ENCODE measurements at regions not wholly inside any gene's neighbourhood (a gene's known extent, or its start where the extent isn't known, plus 50 kb on each side); places are given as distances from the start of the nearest gene placed in this dataset.

- TF ChIP-seq TAF1 (IDR thresholded peaks at IDR 0.05; ENCODE audit: low read depth) = no peak
- TF ChIP-seq MAX (IDR thresholded peaks at IDR 0.05) = no peak
- TF ChIP-seq REST (IDR thresholded peaks at IDR 0.05; ENCODE audit: low read depth) = no peak
- no peak for TF ChIP-seq USF1 (IDR thresholded peaks at IDR 0.05)
- TF ChIP-seq TCF12 (IDR thresholded peaks at IDR 0.05; ENCODE audit: low read depth) = no peak
- TF ChIP-seq CREB1 (IDR thresholded peaks at IDR 0.05; ENCODE audit: low read depth) = no peak
Measured at GRCh38 chr10:45058580-45058979, 57.9 kb downstream of the ZNF22 start.

GRCh38 chr10:45058992-45059561 lies 58.4 kb downstream of the ZNF22 start:
- TF ChIP-seq REST (IDR thresholded peaks at IDR 0.05; ENCODE audit: low read depth) (no peak), YY1 (IDR thresholded peaks at IDR 0.05; ENCODE audit: low read depth) (no peak), FOXM1 (IDR thresholded peaks at IDR 0.05; ENCODE audit: borderline replicate concordance, low read depth) (no peak), MAX (IDR thresholded peaks at IDR 0.05) (no peak), NFIC (IDR thresholded peaks at IDR 0.05) (no peak), EP300 (IDR thresholded peaks at IDR 0.05; ENCODE audit: borderline replicate concordance) (no peak), EGR1 (IDR thresholded peaks at IDR 0.05) (no peak), CEBPB (IDR thresholded peaks at IDR 0.05) (no peak), ZBTB7A (IDR thresholded peaks at IDR 0.05; ENCODE audit: low read depth) (no peak), TEAD4 (IDR thresholded peaks at IDR 0.05) (no peak)

GRCh38 chr10:45059632-45060031 lies 58.9 kb downstream of the ZNF22 start:
- no peak for TF ChIP-seq TCF12 (IDR thresholded peaks at IDR 0.05; ENCODE audit: low read depth)
- TF ChIP-seq CEBPB (IDR thresholded peaks at IDR 0.05) = no peak
- no peak for TF ChIP-seq NFIC (IDR thresholded peaks at IDR 0.05)

DNA sequence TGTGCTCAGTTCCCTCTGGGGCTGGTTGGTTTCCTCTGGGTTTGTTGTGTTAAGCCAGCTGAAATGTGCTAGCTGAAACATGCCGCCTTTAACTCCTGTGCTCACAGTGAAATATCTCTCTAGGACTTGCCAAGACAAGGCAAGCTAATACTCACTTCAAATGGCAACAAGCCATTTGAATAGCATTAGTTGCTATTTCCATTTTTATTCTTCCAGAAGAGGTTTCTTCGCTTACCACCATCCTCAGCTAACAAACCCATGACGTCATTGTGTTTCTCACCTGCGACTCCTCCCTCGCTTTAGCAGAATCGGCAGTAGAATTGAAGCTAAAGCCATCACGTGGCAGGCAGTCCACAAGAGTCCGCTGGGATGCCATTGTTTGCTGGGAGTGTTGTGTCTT lies 61.3 kb downstream of the ZNF22 start:
- TF ChIP-seq MAX (IDR thresholded peaks at IDR 0.05) (no peak), NFIC (IDR thresholded peaks at IDR 0.05) (no peak), ZBTB7A (IDR thresholded peaks at IDR 0.05; ENCODE audit: low read depth) (no peak), TEAD4 (IDR thresholded peaks at IDR 0.05) (no peak), RAD21 (IDR thresholded peaks at IDR 0.05; ENCODE audit: low read depth) (no peak), FOXM1 (IDR thresholded peaks at IDR 0.05; ENCODE audit: borderline replicate concordance, low read depth) (no peak), TAF1 (IDR thresholded peaks at IDR 0.05; ENCODE audit: low read depth) (no peak), YY1 (IDR thresholded peaks at IDR 0.05; ENCODE audit: low read depth) (no peak), CREB1 (IDR thresholded peaks at IDR 0.05; ENCODE audit: low read depth) (no peak)

DNA sequence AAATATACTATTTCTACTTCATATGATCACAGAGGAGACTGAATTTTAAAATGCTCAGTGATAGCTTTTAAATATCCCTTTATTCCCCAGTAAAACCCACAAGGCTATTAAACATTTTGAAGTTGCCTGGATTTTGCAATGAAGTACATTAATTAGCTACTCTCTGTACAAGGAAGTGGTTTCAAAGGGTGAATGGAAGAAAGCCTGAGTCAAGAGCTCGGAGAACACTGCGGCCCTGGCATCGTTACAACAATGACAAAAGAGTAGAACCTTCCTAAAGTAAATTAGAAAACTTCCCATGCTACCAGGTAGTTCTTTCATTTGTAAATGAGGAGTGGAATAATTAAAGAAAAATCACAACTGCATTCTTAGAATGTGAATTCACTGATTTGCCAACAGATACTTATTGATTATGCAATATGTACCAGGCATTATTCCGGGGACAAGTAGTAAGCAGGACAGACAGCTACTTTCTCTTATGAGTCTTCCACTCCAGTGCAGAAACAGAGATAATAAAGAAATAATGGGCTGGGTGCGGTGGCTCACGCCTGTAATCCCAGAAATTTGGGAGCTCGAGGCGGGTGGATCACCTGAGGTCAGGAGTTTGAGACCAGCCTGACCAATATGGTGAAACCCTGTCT lies 63.0 kb downstream of the ZNF22 start:
- TF ChIP-seq ZBTB7A (IDR thresholded peaks at IDR 0.05; ENCODE audit: low read depth) = no peak
- TF ChIP-seq REST (IDR thresholded peaks at IDR 0.05; ENCODE audit: low read depth) = no peak
- TF ChIP-seq FOXM1 (IDR thresholded peaks at IDR 0.05; ENCODE audit: borderline replicate concordance, low read depth) = no peak
- TF ChIP-seq EGR1 (IDR thresholded peaks at IDR 0.05) = no peak
- TF ChIP-seq YY1 (IDR thresholded peaks at IDR 0.05; ENCODE audit: low read depth) = no peak
- no peak for TF ChIP-seq TCF12 (IDR thresholded peaks at IDR 0.05; ENCODE audit: low read depth)
- TF ChIP-seq TEAD4 (IDR thresholded peaks at IDR 0.05) = no peak
- TF ChIP-seq TAF1 (IDR thresholded peaks at IDR 0.05; ENCODE audit: low read depth) = no peak

All from Ishikawa (cell line).